ENCODE measurements at regions not wholly inside any gene's neighbourhood (a gene's known extent, or its start where the extent isn't known, plus 50 kb on each side); places are given as distances from the start of the nearest gene placed in this dataset.

DNA sequence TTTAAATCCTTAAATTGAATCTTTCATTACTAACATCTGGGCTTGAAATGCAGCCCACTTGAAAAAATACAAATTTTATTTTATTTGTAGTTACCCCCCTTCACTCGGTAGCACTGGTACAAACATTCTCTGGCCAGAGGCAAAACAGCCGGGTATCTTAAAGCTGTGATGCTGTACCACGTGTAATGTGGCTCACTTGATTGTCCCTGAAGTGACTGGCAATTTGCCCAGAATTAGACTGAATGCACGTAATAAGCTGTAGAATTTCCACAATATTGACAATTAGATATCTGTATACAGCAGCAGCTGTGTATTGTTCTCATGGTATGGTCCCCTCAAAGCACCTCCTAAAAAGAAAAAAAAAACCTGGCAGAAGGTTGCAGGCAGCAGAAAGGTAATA lies 192.8 kb upstream of the TBC1D5 start:
- TF ChIP-seq EZH2 (IDR thresholded peaks at IDR 0.05; ENCODE audit: insufficient read depth, poor library complexity, severe bottlenecking) (no peak), EZH2phosphoT487 (IDR thresholded peaks at IDR 0.05; ENCODE audit: insufficient read depth, low read depth) (no peak)
